Heart left ventricle (tissue), 16 donors: ENCODE measurements at regions not wholly inside any gene's neighbourhood (a gene's known extent, or its start where the extent isn't known, plus 50 kb on each side); places are given as distances from the start of the nearest gene placed in this dataset.

ENCODE experiments used
- ATAC-seq, 4 donors: fragments of 200-7000 bp; cut with Tn5 transposase; one replicate each; pipeline ENCODE4 v1.9.1; 2020 to 2022; ENCODE audit warnings: moderate library complexity in 4 of 4, mild to moderate bottlenecking in 3 of 4, moderate number of reproducible peaks in 1 of 4
- DNase-seq, 5 donors: peaks; one replicate each; pipeline ENCODE4 v3.0.0-alpha.2; 2020
- H3K27ac ChIP-seq, 12 donors: fragments of 200-600 bp; sonication (generic) in 4 of 12; one replicate each; pipeline versions ENCODE4 v1.5.0 to v1.8.0; 2016 to 2022; ENCODE audit warnings: mild to moderate bottlenecking in 2 of 12
- H3K27me3 ChIP-seq, 9 donors: fragments of 200-600 bp; sonication (generic) in 2 of 9; one replicate each; pipeline versions ENCODE4 v1.5.1 to v1.8.0; 2016 to 2022; ENCODE audit warnings: mild to moderate bottlenecking in 3 of 9
- H3K36me3 ChIP-seq, 9 donors: fragments of 200-600 bp; sonication (generic) in 2 of 9; one replicate each; pipeline versions ENCODE4 v1.5.0 to v1.8.0; 2018 to 2022; ENCODE audit warnings: mild to moderate bottlenecking in 2 of 9
- H3K4me1 ChIP-seq, 12 donors: fragments of 200-600 bp; sonication (generic) in 4 of 12; one replicate each; pipeline versions ENCODE4 v1.5.0 to v1.8.0; 2016 to 2022; ENCODE audit warnings: mild to moderate bottlenecking in 3 of 12
- H3K4me3 ChIP-seq, 12 donors: fragments of 200-600 bp; sonication (generic) in 4 of 12; one replicate each; pipeline versions ENCODE4 v1.5.0 to v1.8.0; 2017 to 2022; ENCODE audit warnings: mild to moderate bottlenecking in 9 of 12, moderate library complexity in 4 of 12
- H3K9me3 ChIP-seq, 12 donors: fragments of 200-600 bp; sonication (generic) in 4 of 12; one replicate each; pipeline versions ENCODE4 v1.5.0 to v1.8.0; 2016 to 2022; ENCODE audit warnings: mild to moderate bottlenecking in 1 of 12
- CTCF ChIP-seq, 12 donors: fragments of 200-600 bp; sonication (generic) in 4 of 12; IDR thresholded peaks; one replicate each; pipeline versions ENCODE4 v1.5.0 to v1.8.0; 2018 to 2022; ENCODE audit warnings: antibody characterized with exemption in 12 of 12, mild to moderate bottlenecking in 5 of 12
- POLR2A ChIP-seq, 2 donors: fragments of 450-650 bp; IDR thresholded peaks; one replicate each; pipeline ENCODE4 v1.6.1; 2017; ENCODE audit warnings: antibody characterized with exemption in 2 of 2, mild to moderate bottlenecking in 2 of 2, moderate library complexity in 2 of 2
- WGBS, 4 donors: extraction: QIAGEN DNeasy Blood & Tissue Kit in 2 of 4; methylation state at CpG; one replicate each; pipeline versions ENCODE4 v1.1.5 to v1.1.7; 2013 to 2018; 5-methylcytosine and 5-hydroxymethylcytosine counted together
- intact Hi-C, 10 donors: fragments of 100-400 bp; cut with DNase I; formaldehyde crosslinking; loops; one replicate each; pipeline versions ENCODE4 v1.11.1 to v1.14.2; 2022
- donor health status: ischemic (EF 13 %, LVEDD 7.1; RV severe dilation, severe dysfunction).
- donor health status: healthy with polysubstance abuse.
- donor health status: DM: no; HTN: yes; CAD: no.
- donor health status: DM: no; HTN: no; CAD: no.
- donor health status: ischemic (EF 25% LVEDD 6.9; RV normal size, moderate dysfunction).
- donor health status: ischemic (EF 25% LVEDD 5.7; RV mildly dilated, moderate dysfunction).
- donor health status: healthy.
- donor health status: DM: yes; HTN: yes; CAD: no.
- donor health status: ischemic (EF 35%, LVEDD 5.7; RV mildly dilated, moderate dysfunction).
- donor health status: nonischemic (EF 11% LVEDD 7.7; RV severe dilation, severe dysfunction).
- donor health status: DM: yes; HTN: yes; CAD: no.
- donor health status: PGD.
- donor health status: ischemic (EF 29% LVEDD 5.4; RV normal size, mild dysfunction).
- donor health status: nonischemic (EF 23%, LVEDD 6.1; RV moderate dilation, normal function).

- TF ChIP-seq POLR2A (IDR thresholded peaks at IDR 0.05) (no peak), CTCF (IDR thresholded peaks at IDR 0.05) (no peak)
- no peak overlapping the region for H3K4me3 ChIP-seq
- ATAC-seq (no peak), DNase-seq (no peak)
- no peaks in the 10 kb centered on the region for H3K36me3 ChIP-seq
- WGBS, 4 donors = 8 to 30% (median 23%) methylated on average over 1 of the region's 1 CpG
- intact Hi-C loops = no loop called here
- peaks cover 0 to 6% (median 0%) of the 10 kb centered on the region in 9 donors for H3K27me3 ChIP-seq
- H3K9me3 ChIP-seq = no peaks in the 10 kb centered on the region
- no peak overlapping the region for H3K27ac ChIP-seq
- no peaks in the 10 kb centered on the region for H3K4me1 ChIP-seq
Observed at GRCh38 chrX:95907081-95907480, 777.6 kb upstream of the DIAPH2 start.

GRCh38 chrX:95911062-95911461 lies 773.6 kb upstream of the DIAPH2 start:
- H3K9me3 ChIP-seq = no peaks in the 10 kb centered on the region
- no peak overlapping the region for H3K27ac ChIP-seq
- no peak for TF ChIP-seq POLR2A (IDR thresholded peaks at IDR 0.05)
- TF ChIP-seq CTCF (IDR thresholded peaks at IDR 0.05) = no peak
- no peaks in the 10 kb centered on the region for H3K4me1 ChIP-seq
- 49 to 93% (median 77%) methylated on average over 1 of the region's 1 CpG for WGBS, 4 donors
- H3K27me3 ChIP-seq = peaks cover 0 to 3% (median 0%) of the 10 kb centered on the region in 9 donors
- no peak overlapping the region for H3K4me3 ChIP-seq
- ATAC-seq = no peak
- intact Hi-C loops = no loop called here
- H3K36me3 ChIP-seq = no peaks in the 10 kb centered on the region
- DNase-seq = no peak

- 25 to 62% (median 42%) methylated on average over 1 of the region's 1 CpG for WGBS, 4 donors
Observed at GRCh38 chrX:95919605-95920004, 765.0 kb upstream of the DIAPH2 start.

GRCh38 chrX:95945528-95945927 lies 739.1 kb upstream of the DIAPH2 start:
- intact Hi-C loops = no loop called here
- WGBS, 4 donors = 67 to 94% (median 84%) methylated on average over 2 of the region's 2 CpGs

More at GRCh38 chrX:95919605-95920004, 765.0 kb upstream of the DIAPH2 start:
- no peak for ATAC-seq
- Histone ChIP-seq H3K36me3 (no peaks in the 10 kb centered on the region), H3K27ac (no peak overlapping the region), H3K9me3 (no peaks in the 10 kb centered on the region), H3K4me1 (no peaks in the 10 kb centered on the region), H3K4me3 (no peak overlapping the region), H3K27me3 (no peaks in the 10 kb centered on the region)
- no peak for DNase-seq
- TF ChIP-seq POLR2A (IDR thresholded peaks at IDR 0.05) (no peak), CTCF (IDR thresholded peaks at IDR 0.05) (no peak)
- intact Hi-C loops = no loop called here

More at GRCh38 chrX:95945528-95945927, 739.1 kb upstream of the DIAPH2 start:
- Histone ChIP-seq H3K4me1 (no peaks in the 10 kb centered on the region), H3K9me3 (no peaks in the 10 kb centered on the region), H3K27me3 (no peaks in the 10 kb centered on the region), H3K27ac (no peak overlapping the region), H3K36me3 (no peaks in the 10 kb centered on the region), H3K4me3 (no peak overlapping the region)
- DNase-seq = no peak
- ATAC-seq = no peak
- TF ChIP-seq CTCF (IDR thresholded peaks at IDR 0.05) (no peak), POLR2A (IDR thresholded peaks at IDR 0.05) (no peak)
